ENCODE measurements at regions not wholly inside any gene's neighbourhood (a gene's known extent, or its start where the extent isn't known, plus 50 kb on each side); places are given as distances from the start of the nearest gene placed in this dataset.

GRCh38 chr9:68603371-68603770 is 62.7 kb upstream of the TMEM252 start:
- TF ChIP-seq POLR2A (IDR thresholded peaks at IDR 0.05) (no peak), CTCF (IDR thresholded peaks at IDR 0.05) (no peak)

Data from body of pancreas (tissue), 4 donors.